Adrenal gland (tissue), 5 donors: ENCODE measurements at regions not wholly inside any gene's neighbourhood (a gene's known extent, or its start where the extent isn't known, plus 50 kb on each side); places are given as distances from the start of the nearest gene placed in this dataset.

Source experiments
- CTCF ChIP-seq, 6 experiments: fragments of 450-650 bp in 4 of 6; fragments of 200-600 bp in 2 of 6; sonication (generic) in 1 of 6; IDR thresholded peaks; 1 replicate in 5 of 6; 2 replicates in 1 of 6; pipeline versions ENCODE4 v1.5.1 to v1.8.0; 2016 to 2021; ENCODE audit warnings: antibody characterized with exemption in 6 of 6, mild to moderate bottlenecking in 2 of 6, moderate library complexity in 1 of 6
- POLR2A ChIP-seq, 2 donors: fragments of 450-650 bp; IDR thresholded peaks; one replicate each; pipeline ENCODE4 v1.6.1; 2017; ENCODE audit warnings: antibody characterized with exemption in 2 of 2, mild to moderate bottlenecking in 2 of 2, moderate library complexity in 1 of 2
- donor health status: DM: no; HTN: no; CAD: no.

DNA sequence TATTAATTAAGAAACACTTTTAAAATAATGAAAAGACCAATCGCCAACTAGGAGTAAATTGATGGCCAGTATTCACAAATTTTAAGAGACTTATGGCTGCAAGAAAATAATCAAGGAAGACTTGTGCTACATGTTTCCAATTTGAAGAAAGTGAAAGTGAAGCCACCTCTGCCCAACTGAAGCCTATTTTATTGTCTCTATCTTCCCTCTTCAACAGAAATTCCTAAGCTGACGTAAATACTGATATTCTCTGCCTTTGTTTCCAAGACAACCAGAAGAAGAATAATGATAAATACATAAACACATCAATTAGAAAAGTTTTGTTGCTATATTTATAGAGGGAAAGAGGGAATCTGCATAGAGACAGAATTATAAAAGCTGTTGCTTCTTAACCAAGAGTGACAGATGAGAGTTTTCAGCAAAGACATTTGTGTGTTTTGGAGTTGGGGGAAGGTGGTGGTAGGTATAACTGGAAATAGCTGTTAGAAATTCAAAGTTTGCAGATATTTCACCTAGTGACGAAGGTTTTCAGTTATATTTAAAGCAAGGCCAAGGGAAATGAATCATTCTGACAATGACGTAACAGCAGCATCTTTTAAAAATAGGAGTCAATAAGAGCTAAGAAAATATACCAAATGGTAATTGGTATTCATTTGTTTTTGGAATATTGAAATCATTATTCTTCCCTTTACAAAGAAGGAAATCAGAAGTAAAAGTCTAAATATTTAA lies 576.6 kb upstream of the SORCS1 start:
- TF ChIP-seq CTCF (IDR thresholded peaks at IDR 0.05) (no peak), POLR2A (IDR thresholded peaks at IDR 0.05) (no peak)
